T follicular helper cell (primary cell): ENCODE measurements at regions not wholly inside any gene's neighbourhood (a gene's known extent, or its start where the extent isn't known, plus 50 kb on each side); places are given as distances from the start of the nearest gene placed in this dataset.
"Not testable (repeated sequence)": the region's sequence is repeated elsewhere in the genome, so short reads cannot be mapped to it uniquely, and the experiment has no call there.

ENCODE experiments used
- DNase-seq: peaks from one replicate; pipeline ENCODE4 v3.0.0-alpha.2; 2020; ENCODE audit warnings: low read depth

DNA sequence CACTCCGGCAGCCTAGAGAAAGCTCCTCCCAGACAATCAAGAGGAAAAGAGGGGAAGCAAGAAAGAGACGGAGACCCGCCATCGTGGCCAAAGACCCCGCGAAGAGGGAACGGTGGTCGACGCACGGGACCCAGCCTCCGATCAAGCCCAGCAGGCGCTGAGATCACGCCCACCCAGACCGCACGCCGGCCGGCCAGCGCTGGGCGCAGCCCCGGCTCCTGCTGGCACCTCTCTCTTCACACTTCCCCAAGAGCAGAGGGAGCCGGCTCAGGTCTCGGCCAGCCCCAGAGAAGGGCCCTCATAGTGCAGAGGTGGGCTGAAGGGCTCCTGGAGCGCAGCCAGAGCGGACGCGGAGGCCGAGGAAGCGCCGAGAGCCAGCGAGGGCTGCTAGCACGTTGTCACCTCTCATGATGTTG, 918.4 kb upstream of the ADAMTS5 start:
- no peak for DNase-seq

DNA sequence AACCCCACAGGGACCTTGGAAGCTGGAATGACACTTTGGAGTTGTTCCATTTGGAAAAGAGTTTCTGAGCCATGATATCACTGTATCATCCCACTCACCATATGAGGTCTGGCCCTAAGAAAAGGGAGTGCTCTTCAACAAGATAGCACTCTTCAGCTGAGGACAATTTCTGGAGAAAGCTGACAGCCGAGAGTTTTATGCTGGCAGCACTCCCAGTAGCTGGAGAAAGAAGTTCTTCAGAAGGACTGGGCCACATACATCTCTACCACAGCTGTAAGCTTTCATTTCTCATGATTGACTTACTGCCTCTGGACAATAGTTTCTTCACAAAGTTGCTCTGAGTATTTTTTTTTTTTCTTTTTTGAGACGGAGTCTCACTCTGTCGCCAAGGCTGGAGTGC, 914.4 kb upstream of the ADAMTS5 start:
- DNase-seq: not testable (repeated sequence)

DNA sequence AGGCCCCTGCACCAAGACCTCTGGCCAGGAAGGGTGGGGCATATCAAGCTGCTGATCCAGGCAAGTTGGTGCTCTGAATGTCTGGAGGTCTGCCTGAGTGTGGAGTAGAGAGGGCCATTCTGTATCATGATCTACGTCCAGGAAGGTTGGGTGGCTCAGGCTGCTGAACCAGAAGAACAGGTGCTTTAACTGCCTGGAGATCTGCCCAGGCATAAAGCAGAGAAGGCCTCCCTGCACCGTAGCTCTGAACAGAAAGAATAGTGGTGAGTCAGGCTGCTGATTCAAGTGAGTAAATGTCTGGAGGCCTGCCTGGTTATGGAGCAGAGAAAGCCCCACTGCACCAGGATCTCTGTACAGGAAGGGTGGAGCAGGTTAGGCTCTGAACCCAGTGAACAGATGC, 905.5 kb upstream of the ADAMTS5 start:
- DNase-seq: not testable (repeated sequence)

DNA sequence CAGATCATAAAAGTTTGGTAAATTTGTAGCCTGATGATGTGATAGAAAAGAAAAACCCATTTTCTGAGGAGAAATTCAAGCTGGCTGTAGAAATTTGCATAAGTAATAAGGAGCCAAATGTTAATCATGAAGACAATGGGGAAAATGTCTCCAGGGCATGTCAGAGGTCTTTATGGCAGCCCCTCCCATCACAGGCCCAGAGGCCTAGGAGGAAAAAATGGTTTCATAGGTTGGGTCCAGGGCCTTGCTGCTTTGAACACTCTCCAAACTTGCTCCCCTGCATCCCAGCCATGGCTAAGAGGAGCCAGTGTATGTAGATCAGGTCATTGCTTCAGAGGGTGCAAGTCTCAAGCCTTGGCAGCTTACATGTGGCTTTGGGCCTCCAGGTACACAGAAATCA, 903.9 kb upstream of the ADAMTS5 start:
- not testable (repeated sequence) for DNase-seq

DNA sequence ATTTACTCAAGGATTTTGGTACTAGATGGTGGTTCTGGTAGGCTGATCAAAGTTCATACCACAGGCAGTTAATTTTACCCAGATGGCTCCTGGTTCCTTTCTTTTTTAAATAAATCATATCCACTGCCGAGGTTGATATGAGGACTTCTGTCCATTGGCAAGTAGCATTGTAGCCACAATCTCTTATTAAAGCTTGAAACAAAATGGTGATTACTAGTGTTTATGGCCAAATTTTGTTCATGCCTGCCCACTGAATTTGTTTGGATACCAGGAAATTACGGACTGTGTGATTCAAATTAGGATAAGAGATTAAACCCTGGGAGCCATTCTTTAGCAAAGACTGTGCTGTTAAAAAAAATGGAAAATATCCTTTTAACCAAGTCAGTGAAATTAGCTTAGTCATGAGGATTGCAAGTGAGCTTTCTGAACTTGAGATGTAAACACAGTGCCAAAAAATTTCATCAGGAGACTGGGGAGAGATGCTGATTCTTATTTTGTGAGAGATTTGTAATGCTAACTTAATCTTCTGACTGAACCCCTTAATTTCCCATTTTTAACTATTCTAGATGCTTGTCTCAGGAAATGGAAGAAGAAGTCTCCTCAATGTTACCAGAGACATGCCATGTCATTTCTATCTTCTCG, 893.5 kb upstream of the ADAMTS5 start:
- not testable (repeated sequence) for DNase-seq

DNA sequence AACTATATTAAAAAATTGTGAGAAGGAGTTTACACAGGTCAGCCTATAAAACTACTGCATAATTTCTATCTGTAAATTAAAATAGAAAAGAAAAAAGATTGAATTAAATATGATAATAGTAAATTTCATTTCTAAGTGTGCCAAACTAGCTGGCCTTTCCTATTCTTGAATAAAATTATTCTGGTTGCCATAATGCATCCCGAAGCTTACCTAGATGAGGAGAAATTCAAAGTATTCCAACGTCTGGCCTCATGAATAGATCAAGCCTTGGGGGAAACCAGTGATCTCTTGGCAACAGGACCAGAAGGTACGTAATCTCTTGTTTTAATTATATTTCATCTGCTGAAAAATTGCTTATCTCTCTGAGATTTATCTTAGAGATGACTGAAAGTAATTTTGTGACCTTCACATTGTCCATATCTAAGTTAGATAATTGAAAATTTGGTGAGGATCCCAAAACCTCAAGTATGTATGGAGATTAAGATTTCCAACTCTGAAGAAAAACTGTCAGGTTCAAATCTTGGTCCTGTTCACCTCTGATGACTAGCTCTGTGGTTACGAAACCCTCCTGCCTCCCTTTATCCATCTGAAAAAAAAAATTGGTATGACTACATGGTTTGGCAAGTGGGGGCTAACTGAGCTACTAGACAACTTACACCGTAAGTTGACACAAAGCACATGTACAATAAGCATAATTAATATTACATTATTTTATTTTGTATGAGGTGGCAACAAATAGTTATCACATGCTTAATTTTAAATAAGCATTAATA, 891.4 kb upstream of the ADAMTS5 start:
- not testable (repeated sequence) for DNase-seq

DNA sequence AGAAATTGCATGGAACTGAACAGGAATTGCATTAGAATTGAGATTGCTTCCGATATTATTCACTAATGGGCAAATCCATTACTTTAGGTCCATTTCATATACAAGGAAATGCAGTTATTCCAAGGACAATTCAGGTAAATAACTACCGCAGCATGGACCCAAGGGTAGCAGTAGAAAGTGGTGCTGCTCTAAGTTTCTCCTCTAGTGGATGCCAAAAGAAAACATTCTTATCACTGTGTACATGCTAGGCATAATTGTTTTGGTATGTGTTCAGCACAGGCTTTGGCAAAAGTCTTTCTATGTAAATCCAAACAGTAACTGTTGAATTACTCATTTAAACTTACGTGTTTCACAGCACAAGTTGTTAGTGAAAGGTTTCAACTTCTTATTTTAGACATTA, 890.1 kb upstream of the ADAMTS5 start:
- not testable (repeated sequence) for DNase-seq

DNA sequence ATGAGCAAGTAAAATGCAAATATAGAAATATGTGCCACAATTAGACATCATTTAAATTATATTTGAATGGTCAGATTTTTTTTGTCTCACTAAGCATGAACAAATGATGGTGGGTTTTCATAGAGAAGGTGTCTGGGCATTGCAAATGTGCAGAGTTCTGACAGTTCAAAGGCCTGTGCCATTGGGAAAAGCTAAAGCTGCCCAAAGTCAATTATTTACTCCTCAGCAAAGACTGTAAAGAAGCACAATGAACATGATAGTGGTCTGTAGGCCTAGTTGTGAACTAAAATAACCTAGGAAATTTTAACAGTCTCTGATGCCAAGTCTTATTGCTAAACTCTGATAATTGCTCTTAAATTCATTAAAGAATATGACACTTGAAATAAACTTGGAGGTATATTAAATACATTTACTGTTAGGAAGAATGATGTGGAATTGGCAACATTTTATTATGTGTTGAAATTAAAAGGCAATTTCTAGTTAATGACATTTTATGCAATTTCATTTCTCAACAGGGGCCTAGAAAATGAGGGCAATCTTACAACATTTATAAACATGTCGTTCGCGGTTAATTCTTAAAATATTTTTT, 874.3 kb upstream of the ADAMTS5 start:
- no peak for DNase-seq

DNA sequence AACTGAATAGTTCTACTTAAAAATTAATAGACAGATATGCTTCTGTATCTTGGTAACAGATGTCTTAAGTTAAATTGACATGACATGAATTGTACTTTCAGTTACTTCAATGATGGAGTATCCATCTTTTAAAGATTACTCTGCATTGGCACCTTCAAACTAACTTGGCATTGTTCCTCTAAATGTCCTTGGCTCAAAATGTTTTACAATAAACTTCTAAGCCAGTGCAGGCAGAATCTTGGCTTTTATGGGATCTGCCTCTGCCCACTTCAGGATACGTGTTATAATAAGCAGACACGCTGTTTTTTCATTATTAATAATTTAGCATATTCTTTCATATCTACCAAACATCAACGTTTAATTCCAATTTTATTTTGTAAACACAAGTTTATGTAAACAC, 873.4 kb upstream of the ADAMTS5 start:
- DNase-seq: no peak

DNA sequence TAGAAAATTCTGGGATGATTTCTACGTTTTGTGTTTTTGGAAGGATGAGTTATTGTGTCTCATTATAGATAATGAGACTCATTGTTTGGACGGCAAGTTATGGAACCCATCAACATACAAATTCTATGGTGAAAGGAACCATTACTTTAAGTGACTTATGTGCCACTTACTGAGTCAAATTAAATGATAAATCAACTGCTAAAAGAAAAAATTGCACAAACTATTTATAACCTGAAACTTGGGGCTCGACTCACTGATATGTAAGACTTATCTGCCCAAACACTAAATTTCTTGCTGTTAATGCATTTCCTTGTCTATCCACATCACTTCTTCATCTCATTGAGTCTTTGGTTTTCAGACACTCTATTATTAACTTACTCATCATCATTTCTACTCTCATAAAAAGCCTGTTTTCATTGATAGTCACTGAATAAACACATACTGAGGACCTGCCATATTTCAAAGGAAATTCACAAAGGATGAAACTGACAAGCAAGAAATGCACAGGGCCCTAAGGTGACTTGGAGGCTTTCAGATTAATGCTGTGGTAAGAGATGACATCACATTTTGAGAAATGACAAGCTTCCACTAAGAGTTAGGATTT, 872.7 kb upstream of the ADAMTS5 start:
- DNase-seq: no peak

DNA sequence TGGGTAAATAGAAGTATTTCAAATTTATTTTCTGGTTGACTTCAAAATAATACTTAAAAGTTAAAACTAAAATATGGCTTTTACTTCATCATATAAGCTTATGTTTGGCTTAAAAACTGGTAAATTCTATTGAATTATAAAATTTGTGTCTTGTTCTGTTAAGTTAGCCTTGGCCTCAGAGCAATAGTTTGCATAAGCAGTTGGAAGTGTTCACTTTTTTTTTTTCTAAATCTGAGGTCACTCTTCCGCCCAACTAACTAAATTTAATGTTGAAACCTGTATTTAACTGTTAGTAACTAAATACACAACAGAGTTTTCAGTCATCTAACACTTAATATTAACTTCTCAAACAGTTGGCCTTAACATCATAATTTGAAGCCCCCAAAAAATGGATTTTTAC, 871.7 kb upstream of the ADAMTS5 start:
- DNase-seq: no peak

DNA sequence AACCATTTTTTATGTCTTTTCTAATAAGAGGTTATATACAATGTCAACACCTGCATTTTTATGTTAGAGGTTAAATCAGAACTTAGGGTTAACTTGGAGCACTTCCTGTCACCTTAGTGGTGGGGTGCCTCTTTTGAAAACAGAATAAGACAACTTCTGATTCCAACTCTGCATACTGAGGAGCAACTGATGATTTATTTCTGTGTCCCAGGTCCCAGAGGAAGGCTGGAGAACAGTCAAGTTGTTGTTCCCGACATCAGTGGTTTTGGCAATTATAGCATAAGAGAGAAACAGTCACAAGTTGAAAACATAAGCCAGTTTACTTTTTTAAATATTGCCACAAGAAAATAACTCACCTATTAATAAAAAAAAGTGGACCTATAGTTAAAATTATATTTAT, 871.0 kb upstream of the ADAMTS5 start:
- no peak for DNase-seq

DNA sequence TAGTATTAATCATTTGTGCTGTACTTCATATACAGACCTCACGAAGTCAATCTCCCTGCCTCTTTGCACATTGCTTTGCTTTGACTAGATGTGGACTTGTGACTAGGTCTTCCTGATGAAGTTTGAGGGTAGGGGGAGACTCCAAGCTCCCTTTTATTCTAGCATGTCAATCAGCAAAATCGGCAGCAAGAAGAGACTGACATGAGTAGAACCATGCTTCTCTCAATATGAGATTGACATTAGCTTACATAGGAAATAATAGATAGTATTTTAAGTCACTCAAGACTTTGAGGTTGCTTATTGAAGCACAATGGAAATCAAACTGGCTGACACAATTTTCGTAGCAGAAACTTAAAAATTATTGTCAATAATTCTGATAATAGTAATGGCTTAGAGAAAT, 866.4 kb upstream of the ADAMTS5 start:
- DNase-seq: no peak

DNA sequence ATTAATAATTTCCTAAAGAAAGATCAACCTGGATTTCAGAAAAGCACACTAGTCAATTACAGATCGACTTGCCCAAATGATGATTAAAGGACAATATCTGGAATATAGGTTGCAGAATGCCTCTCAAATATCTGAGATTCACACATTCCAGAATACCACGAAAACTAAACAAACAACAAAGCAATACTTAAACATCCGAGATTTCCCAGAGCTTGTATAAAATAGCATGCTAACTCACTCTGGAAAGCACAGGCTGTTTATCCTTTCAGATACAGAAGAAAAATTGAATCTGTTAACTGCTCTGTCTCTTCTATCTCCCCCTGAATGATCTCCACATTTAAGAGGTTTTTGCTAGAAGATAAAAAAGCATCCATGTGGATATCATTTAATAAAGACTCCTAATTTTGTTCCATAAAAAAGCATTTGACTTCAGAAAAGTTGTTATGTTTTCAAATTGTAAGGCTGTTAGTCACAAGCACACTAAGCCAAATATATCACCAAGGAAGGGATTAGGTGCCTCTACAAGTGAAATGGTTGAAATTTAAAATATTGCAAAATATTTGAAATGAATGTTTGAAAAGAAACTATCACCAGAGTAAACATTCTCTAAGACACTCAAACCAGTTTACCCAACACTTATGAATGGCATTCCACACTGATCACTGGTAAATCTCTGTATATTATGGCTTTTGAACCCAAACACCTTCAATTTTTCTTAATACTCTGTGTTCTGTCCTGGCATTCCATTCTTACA, 865.1 kb upstream of the ADAMTS5 start:
- no peak for DNase-seq

DNA sequence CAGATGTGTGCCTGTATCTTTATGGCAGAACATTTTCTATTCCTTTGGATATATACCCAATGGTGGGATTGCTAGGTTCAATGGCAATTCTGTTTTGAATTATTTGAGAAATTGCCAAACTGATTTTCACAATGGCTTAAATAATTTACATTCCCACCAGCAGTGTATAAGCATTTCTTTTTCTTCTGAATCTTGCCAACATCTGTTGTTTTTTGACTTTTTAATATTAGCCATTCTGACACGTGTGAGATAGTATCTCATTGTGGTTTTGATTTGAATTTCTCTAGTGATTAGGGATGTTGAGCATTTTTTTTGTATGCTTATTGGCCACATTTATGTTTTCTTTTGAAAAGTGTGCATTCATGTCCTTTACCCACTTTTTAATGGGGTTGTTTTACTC, 864.3 kb upstream of the ADAMTS5 start:
- no peak for DNase-seq

DNA sequence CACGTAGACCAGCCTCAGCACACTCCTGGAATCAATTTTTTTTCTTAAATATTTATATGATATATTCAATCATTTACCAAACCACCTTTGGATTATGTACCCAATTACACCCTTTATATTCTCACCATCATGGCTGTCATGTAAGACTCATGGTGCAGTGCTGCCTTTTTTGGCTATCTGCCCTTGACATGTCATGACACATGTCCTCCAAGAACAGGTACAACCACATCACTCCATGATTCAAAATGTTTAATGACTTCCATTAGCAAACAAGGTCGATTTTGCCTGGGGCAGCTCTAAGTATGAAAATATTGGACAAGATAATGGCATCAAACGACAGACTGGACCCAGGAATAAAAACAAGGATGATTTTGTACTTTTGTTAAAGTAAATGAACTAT, 861.1 kb upstream of the ADAMTS5 start:
- DNase-seq: no peak

DNA sequence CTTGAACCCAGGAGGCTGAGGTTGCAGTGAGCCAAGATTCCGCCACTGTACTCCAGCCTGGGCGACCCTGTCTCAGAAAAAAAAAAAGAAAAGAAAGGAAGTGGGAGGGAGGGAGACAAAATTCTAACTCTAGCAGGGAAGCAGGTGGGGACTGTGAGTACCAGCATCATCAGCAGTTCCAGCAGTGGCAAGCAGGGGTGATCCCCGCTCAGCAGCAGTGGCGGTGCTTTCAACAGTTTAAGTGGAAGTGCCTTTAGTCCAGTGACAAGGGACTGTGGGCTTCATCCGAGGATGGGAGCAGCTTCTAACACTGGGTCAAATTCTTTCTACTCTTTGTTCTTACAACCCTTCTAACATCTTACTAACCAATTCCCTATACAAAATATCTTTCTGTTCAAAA, 858.1 kb upstream of the ADAMTS5 start:
- DNase-seq: no peak

DNA sequence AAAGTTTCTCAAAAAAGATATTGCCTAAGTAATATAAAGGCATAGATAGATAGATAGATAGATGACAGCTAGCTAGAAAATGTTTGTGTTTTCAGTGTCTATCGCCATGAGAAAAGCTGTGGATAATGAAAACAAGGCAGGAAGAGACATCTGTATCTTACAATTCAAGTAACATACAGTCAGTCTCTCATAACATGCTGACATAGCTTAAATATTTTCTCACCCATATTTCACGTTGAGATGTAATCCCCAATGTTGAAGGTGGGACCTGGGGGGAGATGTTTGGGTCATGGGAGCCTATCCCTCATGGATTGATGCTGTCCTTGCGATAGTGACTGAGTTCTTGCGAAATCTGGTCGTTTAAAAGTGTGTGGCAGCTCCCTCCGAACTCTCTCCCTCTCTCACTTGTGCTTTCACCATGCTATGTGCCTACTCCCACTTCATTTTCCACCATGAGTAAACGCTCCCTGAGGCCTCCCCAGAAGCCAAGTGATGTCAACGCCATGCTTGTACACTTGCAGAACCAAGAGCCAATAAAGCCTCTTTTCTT, 856.8 kb upstream of the ADAMTS5 start:
- no peak for DNase-seq

DNA sequence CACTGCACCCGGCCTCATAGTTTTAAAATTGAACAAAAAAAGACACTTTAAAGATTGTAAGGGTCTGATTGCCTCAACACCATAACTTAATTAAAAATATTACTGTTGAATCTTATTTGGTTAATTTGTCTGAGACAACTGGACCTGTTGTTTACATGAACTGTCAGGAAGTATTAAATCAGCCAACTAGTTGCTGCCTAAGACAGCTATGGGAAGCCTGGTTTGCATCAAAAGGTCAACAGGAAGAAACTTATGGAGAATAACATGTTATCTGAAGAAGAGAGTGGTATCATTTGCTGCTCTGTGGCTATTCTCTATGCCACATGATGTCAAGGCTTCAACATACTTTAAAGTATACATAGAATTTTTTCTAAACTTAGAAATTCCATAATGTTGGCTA, 853.5 kb upstream of the ADAMTS5 start:
- no peak for DNase-seq

DNA sequence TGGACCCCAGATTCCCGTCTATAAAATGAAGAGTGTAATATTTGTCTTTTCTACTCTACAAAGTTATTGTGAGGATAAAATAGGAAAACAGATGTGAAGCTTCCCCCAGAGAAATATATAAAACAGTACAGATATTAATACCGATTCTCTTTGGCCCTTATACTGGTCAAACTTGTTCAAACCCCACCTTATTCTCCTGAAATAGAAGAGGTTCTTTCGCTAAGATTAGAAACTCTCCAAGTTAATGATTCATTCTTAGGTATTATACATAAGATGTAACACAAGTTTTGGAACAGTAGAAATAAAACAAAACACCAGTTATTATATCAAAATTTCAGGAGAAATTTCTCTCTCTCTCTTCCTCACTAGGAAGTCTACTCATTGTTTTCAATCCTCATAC, 852.4 kb upstream of the ADAMTS5 start:
- no peak for DNase-seq

DNA sequence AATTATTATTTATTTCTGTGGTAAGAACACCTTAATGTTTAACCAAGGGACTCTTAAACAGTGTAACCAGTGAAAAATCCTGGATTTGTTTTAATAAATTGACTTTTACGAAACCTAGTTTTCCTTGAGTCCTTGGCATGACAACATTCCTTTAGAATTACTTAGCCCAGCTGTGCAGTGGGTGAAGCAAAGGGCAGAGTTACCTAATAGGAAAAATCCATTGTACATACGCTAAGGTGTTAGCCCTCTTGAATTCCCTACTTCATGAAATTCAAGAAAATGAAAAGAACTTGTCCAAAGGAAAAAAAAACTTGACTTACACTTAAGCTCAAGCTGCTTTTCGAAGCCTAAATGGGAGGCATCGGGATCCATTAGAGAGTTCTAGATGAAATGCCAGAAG, 852.0 kb upstream of the ADAMTS5 start:
- no peak for DNase-seq
